ENCODE measurements at regions not wholly inside any gene's neighbourhood (a gene's known extent, or its start where the extent isn't known, plus 50 kb on each side); places are given as distances from the start of the nearest gene placed in this dataset.

- Histone ChIP-seq H3K4me3 (replicated peaks; ENCODE audit: low read depth, low read length) (no peak overlapping the region), H3K27me3 (replicated peaks; ENCODE audit: control insufficient read depth, insufficient read depth, low read length) (no peaks in the 10 kb centered on the region), H3K36me3 (ENCODE audit: control insufficient read depth, insufficient read depth, low read length) (no peaks in the 10 kb centered on the region)
- DNase-seq (ENCODE audit: extremely low read depth, insufficient read length) = no peak
- no peak for TF ChIP-seq CTCF (IDR thresholded peaks at IDR 0.05; ENCODE audit: insufficient read depth, low read length, poor library complexity, severe bottlenecking)
These were observed 117.7 kb upstream of the NCOR2 start for GRCh38 chr12:124684971-124685688.

- Histone ChIP-seq H3K27me3 (replicated peaks; ENCODE audit: control insufficient read depth, insufficient read depth, low read length) (no peaks in the 10 kb centered on the region), H3K36me3 (ENCODE audit: control insufficient read depth, insufficient read depth, low read length) (no peaks in the 10 kb centered on the region), H3K4me3 (replicated peaks; ENCODE audit: low read depth, low read length) (no peak overlapping the region)
- no peak for TF ChIP-seq CTCF (IDR thresholded peaks at IDR 0.05; ENCODE audit: insufficient read depth, low read length, poor library complexity, severe bottlenecking)
- DNase-seq (ENCODE audit: extremely low read depth, insufficient read length) = no peak
These were observed 117.1 kb upstream of the NCOR2 start for GRCh38 chr12:124684496-124684895.

GRCh38 chr12:124683152-124684124 lies 116.0 kb upstream of the NCOR2 start:
- H3K36me3 ChIP-seq (ENCODE audit: control insufficient read depth, insufficient read depth, low read length) = no peaks in the 10 kb centered on the region
- DNase-seq (ENCODE audit: extremely low read depth, insufficient read length) = no peak
- no peak for TF ChIP-seq CTCF (IDR thresholded peaks at IDR 0.05; ENCODE audit: insufficient read depth, low read length, poor library complexity, severe bottlenecking)
- H3K27me3 ChIP-seq (replicated peaks; ENCODE audit: control insufficient read depth, insufficient read depth, low read length) = no peaks in the 10 kb centered on the region; the same call in 1 of the 2 replicates
- no peak overlapping the region for H3K4me3 ChIP-seq (replicated peaks; ENCODE audit: low read depth, low read length)

GRCh38 chr12:124682425-124683151 lies 115.2 kb upstream of the NCOR2 start:
- H3K4me3 ChIP-seq (replicated peaks; ENCODE audit: low read depth, low read length) = no peak overlapping the region
- H3K27me3 ChIP-seq (replicated peaks; ENCODE audit: control insufficient read depth, insufficient read depth, low read length) = no peaks in the 10 kb centered on the region; the same call in 1 of the 2 replicates
- no peak for DNase-seq (ENCODE audit: extremely low read depth, insufficient read length)
- no peaks in the 10 kb centered on the region for H3K36me3 ChIP-seq (ENCODE audit: control insufficient read depth, insufficient read depth, low read length)
- TF ChIP-seq CTCF (IDR thresholded peaks at IDR 0.05; ENCODE audit: insufficient read depth, low read length, poor library complexity, severe bottlenecking) = no peak

GRCh38 chr12:124681779-124682391 lies 114.5 kb upstream of the NCOR2 start:
- no peak overlapping the region for H3K4me3 ChIP-seq (replicated peaks; ENCODE audit: low read depth, low read length)
- no peak for TF ChIP-seq CTCF (IDR thresholded peaks at IDR 0.05; ENCODE audit: insufficient read depth, low read length, poor library complexity, severe bottlenecking)
- DNase-seq (ENCODE audit: extremely low read depth, insufficient read length) = no peak

More at GRCh38 chr12:124681779-124682391, 114.5 kb upstream of the NCOR2 start:
- no peaks in the 10 kb centered on the region for H3K36me3 ChIP-seq (ENCODE audit: control insufficient read depth, insufficient read depth, low read length)
- no peaks in the 10 kb centered on the region; the same call in 1 of the 2 replicates for H3K27me3 ChIP-seq (replicated peaks; ENCODE audit: control insufficient read depth, insufficient read depth, low read length)
